Astrocyte (in vitro differentiated cells and primary cell): ENCODE measurements at regions not wholly inside any gene's neighbourhood (a gene's known extent, or its start where the extent isn't known, plus 50 kb on each side); places are given as distances from the start of the nearest gene placed in this dataset.

Experiments
- DNase-seq: peaks from one replicate; pipeline ENCODE4 v3.0.0-alpha.2; 2010; ENCODE audit warnings: low read depth
- FAIRE-seq: peaks from 2 replicates; lab custom pipeline; 2011; peaks lifted over from hg19 to GRCh38; lab: Jason Lieb, UNC
- H2AFZ ChIP-seq: 2 replicates; pipeline ENCODE4 v1.6.0; 2012; ENCODE audit warnings: low read depth, low read length, inconsistent platforms
- H3K27ac ChIP-seq: 2 replicates; pipeline ENCODE4 v1.5.1; 2011; ENCODE audit warnings: low read depth, low read length, inconsistent platforms
- H3K27me3 ChIP-seq: 2 replicates; pipeline ENCODE4 v1.6.0; 2011; ENCODE audit warnings: low read length, inconsistent platforms; ENCODE audit not compliant: insufficient read depth
- H3K36me3 ChIP-seq: 2 replicates; pipeline ENCODE4 v1.5.1; 2011; ENCODE audit warnings: low read length, inconsistent platforms; ENCODE audit not compliant: insufficient read depth
- H3K4me1 ChIP-seq: 2 replicates; pipeline ENCODE4 v1.5.1; 2011; ENCODE audit warnings: low read length, inconsistent platforms; ENCODE audit not compliant: insufficient read depth
- H3K4me2 ChIP-seq: 2 replicates; pipeline ENCODE4 v1.6.0; 2012; ENCODE audit warnings: low read length, inconsistent platforms
- H3K4me3 ChIP-seq: 2 replicates; pipeline ENCODE4 v1.5.1; 2011; ENCODE audit warnings: low read depth, mild to moderate bottlenecking, low read length, inconsistent platforms; ENCODE audit not compliant: insufficient read depth
- H3K79me2 ChIP-seq: 2 replicates; pipeline ENCODE4 v1.6.0; 2012; ENCODE audit warnings: mild to moderate bottlenecking, low read length, inconsistent platforms; ENCODE audit not compliant: insufficient read depth
- H3K9ac ChIP-seq: 2 replicates; pipeline ENCODE4 v1.6.0; 2012; ENCODE audit warnings: mild to moderate bottlenecking, low read length, inconsistent platforms
- H3K9me3 ChIP-seq: 2 replicates; pipeline ENCODE4 v1.5.1; 2012; ENCODE audit warnings: low read depth, mild to moderate bottlenecking, low read length, inconsistent platforms; ENCODE audit not compliant: insufficient read depth
- H4K20me1 ChIP-seq: 2 replicates; pipeline ENCODE4 v1.6.0; 2012; ENCODE audit warnings: low read length, inconsistent platforms; ENCODE audit not compliant: insufficient read depth
- H3K27ac Mint-ChIP-seq: one replicate; pipeline ENCODE4 v1.8.0; 2021; ENCODE audit warnings: mild to moderate bottlenecking, mixed read lengths; ENCODE audit not compliant: unreplicated experiment
- H3K27me3 Mint-ChIP-seq: one replicate; pipeline ENCODE4 v1.8.0; 2021; ENCODE audit warnings: low read depth, mixed read lengths; ENCODE audit not compliant: unreplicated experiment
- H3K36me3 Mint-ChIP-seq: one replicate; pipeline ENCODE4 v1.8.0; 2021; ENCODE audit warnings: low read depth, mixed read lengths; ENCODE audit not compliant: unreplicated experiment
- H3K4me1 Mint-ChIP-seq: one replicate; pipeline ENCODE4 v1.8.0; 2021; ENCODE audit warnings: low read depth, mixed read lengths; ENCODE audit not compliant: unreplicated experiment
- H3K4me3 Mint-ChIP-seq: one replicate; pipeline ENCODE4 v1.8.0; 2021; ENCODE audit warnings: mild to moderate bottlenecking, moderate library complexity, mixed read lengths; ENCODE audit not compliant: unreplicated experiment
- H3K9me3 Mint-ChIP-seq: one replicate; pipeline ENCODE4 v1.8.0; 2021; ENCODE audit warnings: mild to moderate bottlenecking, mixed read lengths; ENCODE audit not compliant: unreplicated experiment
- CTCF ChIP-seq: IDR thresholded peaks from 2 replicates; pipeline ENCODE4 v1.5.1; 2011; ENCODE audit warnings: low read depth, mild to moderate bottlenecking, inconsistent platforms, low read length, moderate library complexity; ENCODE audit not compliant: insufficient read depth
- EZH2 ChIP-seq: IDR thresholded peaks from 2 replicates; pipeline ENCODE4 v1.6.1; 2012; ENCODE audit warnings: mild to moderate bottlenecking, low read length, inconsistent platforms; ENCODE audit not compliant: insufficient read depth

- H3K4me3 Mint-ChIP-seq: no peak overlapping the region
- no peak for FAIRE-seq
- H3K4me1 Mint-ChIP-seq: no peaks in the 10 kb centered on the region
These were observed 268.0 kb upstream of the KIF2A start for GRCh38 chr5:62038024-62038423.

GRCh38 chr5:62041156-62041756 is 264.8 kb upstream of the KIF2A start:
- H3K36me3 ChIP-seq: no peaks in the 10 kb centered on the region
- no peak for FAIRE-seq
- peaks cover 3% of the 10 kb centered on the region for H3K4me1 Mint-ChIP-seq
- no peaks in the 10 kb centered on the region for H3K4me1 ChIP-seq
- DNase-seq: no peak
- no peak for TF ChIP-seq EZH2
- no peak for TF ChIP-seq CTCF
- H3K27ac Mint-ChIP-seq: no peak overlapping the region
- no peak overlapping the region for H3K4me2 ChIP-seq
- H3K27me3 ChIP-seq: peaks cover 3% of the 10 kb centered on the region
- no peaks in the 10 kb centered on the region for H3K79me2 ChIP-seq
- no peaks in the 10 kb centered on the region for H3K36me3 Mint-ChIP-seq
- no peak overlapping the region for H3K4me3 ChIP-seq
- no peak overlapping the region for H2AFZ ChIP-seq
- H3K27me3 Mint-ChIP-seq: peaks cover 1% of the 10 kb centered on the region
- no peak overlapping the region for H3K4me3 Mint-ChIP-seq
- no peak overlapping the region for H3K27ac ChIP-seq
- H3K9ac ChIP-seq: no peak overlapping the region
- no peaks in the 10 kb centered on the region for H3K9me3 Mint-ChIP-seq
- no peaks in the 10 kb centered on the region for H3K9me3 ChIP-seq
- no peaks in the 10 kb centered on the region for H4K20me1 ChIP-seq

More at GRCh38 chr5:62038024-62038423, 268.0 kb upstream of the KIF2A start:
- no peak overlapping the region for H3K4me2 ChIP-seq
- H3K4me3 ChIP-seq: no peak overlapping the region
- H3K9ac ChIP-seq: no peak overlapping the region
- no peak overlapping the region for H2AFZ ChIP-seq
- H3K4me1 ChIP-seq: no peaks in the 10 kb centered on the region
- no peaks in the 10 kb centered on the region for H3K79me2 ChIP-seq
- H3K36me3 Mint-ChIP-seq: no peaks in the 10 kb centered on the region
- no peaks in the 10 kb centered on the region for H3K9me3 ChIP-seq
- no peaks in the 10 kb centered on the region for H3K9me3 Mint-ChIP-seq
- H3K36me3 ChIP-seq: no peaks in the 10 kb centered on the region
- H4K20me1 ChIP-seq: no peaks in the 10 kb centered on the region
- no peak for DNase-seq
- no peaks in the 10 kb centered on the region for H3K27me3 ChIP-seq
- H3K27ac Mint-ChIP-seq: no peak overlapping the region
- peaks cover 6% of the 10 kb centered on the region for H3K27me3 Mint-ChIP-seq
- TF ChIP-seq CTCF: no peak
- TF ChIP-seq EZH2: no peak
- H3K27ac ChIP-seq: no peak overlapping the region

- Mint-ChIP-seq H3K36me3 (no peaks in the 10 kb centered on the region), H3K9me3 (no peaks in the 10 kb centered on the region), H3K27me3 (peaks cover 1% of the 10 kb centered on the region), H3K4me3 (no peak overlapping the region), H3K4me1 (peaks cover 3% of the 10 kb centered on the region), H3K27ac (no peak overlapping the region)
- TF ChIP-seq EZH2 (no peak), CTCF (no peak)
- DNase-seq (no peak), FAIRE-seq (no peak)
- Histone ChIP-seq H3K79me2 (no peaks in the 10 kb centered on the region), H3K4me3 (no peak overlapping the region), H3K27ac (no peak overlapping the region), H3K9ac (no peak overlapping the region), H3K9me3 (no peaks in the 10 kb centered on the region), H3K27me3 (peaks cover 3% of the 10 kb centered on the region), H4K20me1 (no peaks in the 10 kb centered on the region), H3K36me3 (no peaks in the 10 kb centered on the region), H3K4me1 (no peaks in the 10 kb centered on the region), H3K4me2 (no peak overlapping the region), H2AFZ (no peak overlapping the region)
These were observed 264.0 kb upstream of the KIF2A start for GRCh38 chr5:62042007-62042406.
